ENCODE measurements at regions not wholly inside any gene's neighbourhood (a gene's known extent, or its start where the extent isn't known, plus 50 kb on each side); places are given as distances from the start of the nearest gene placed in this dataset.
"Not testable (repeated sequence)": the region's sequence is repeated elsewhere in the genome, so short reads cannot be mapped to it uniquely, and the experiment has no call there.

GRCh38 chr2:145524303-145524702, 1004.4 kb upstream of the ZEB2 start:
- no peaks in the 10 kb centered on the region for H3K4me1 ChIP-seq (ENCODE audit: control insufficient read depth, insufficient read depth, low read length)
- intact Hi-C loops (cut with micrococcal nuclease; ENCODE audit: unreplicated experiment), result no loop called here
- no peaks in the 10 kb centered on the region for H3K9me3 ChIP-seq (ENCODE audit: control insufficient read depth, insufficient read depth, low read depth, low read length)
- H3K27ac ChIP-seq (ENCODE audit: low read length), result no peak overlapping the region
- ATAC-seq (no peak), DNase-seq (ENCODE audit: low read depth, low spot score) (no peak)
- ChIA-PET POLR2A (no interaction called here), CTCF (no interaction called here)
- BruUV-seq (replicated peaks), result no TSS peak
- no peak overlapping the region; a peak in 1 of 4 replicates for H3K4me3 ChIP-seq (ENCODE audit: low read depth in 2 of 2, low read length in 2 of 2)
- TF ChIP-seq TCF7L2 (IDR thresholded peaks at IDR 0.05; ENCODE audit: low read depth, low read length), result no peak
- H3K27me3 ChIP-seq (ENCODE audit: control insufficient read depth, insufficient read depth, low read length), result no peaks in the 10 kb centered on the region
- no peaks in the 10 kb centered on the region for H3K36me3 ChIP-seq (ENCODE audit: control insufficient read depth, insufficient read depth, low read length)
- in situ Hi-C loops (cut with HindIII; ENCODE audit: low pct_unique_long_range_greater_than_20kb, low sequenced_read_pairs), result no loop called here

GRCh38 chr2:145519254-145519653, 999.3 kb upstream of the ZEB2 start:
- CTCF ChIA-PET; intact Hi-C loops (cut with micrococcal nuclease; ENCODE audit: unreplicated experiment); H3K4me3 ChIP-seq (ENCODE audit: low read depth in 2 of 2, low read length in 2 of 2); H3K27me3 ChIP-seq (ENCODE audit: control insufficient read depth, insufficient read depth, low read length); H3K36me3 ChIP-seq (ENCODE audit: control insufficient read depth, insufficient read depth, low read length); H3K27ac ChIP-seq (ENCODE audit: low read length); in situ Hi-C loops (cut with HindIII; ENCODE audit: low pct_unique_long_range_greater_than_20kb, low sequenced_read_pairs); H3K9me3 ChIP-seq (ENCODE audit: control insufficient read depth, insufficient read depth, low read depth, low read length); DNase-seq (ENCODE audit: low read depth, low spot score); BruUV-seq (replicated peaks); ATAC-seq; H3K4me1 ChIP-seq (ENCODE audit: control insufficient read depth, insufficient read depth, low read length); POLR2A ChIA-PET: not testable (repeated sequence)

GRCh38 chr2:145511946-145512345, 992.0 kb upstream of the ZEB2 start:
- DNase-seq (ENCODE audit: low read depth, low spot score) (no peak), ATAC-seq (no peak)
- in situ Hi-C loops (cut with HindIII; ENCODE audit: low pct_unique_long_range_greater_than_20kb, low sequenced_read_pairs), result no loop called here
- TF ChIP-seq REST (IDR thresholded peaks at IDR 0.05; ENCODE audit: insufficient read depth in 1 of 2, low read depth in 2 of 2, low read length in 1 of 2), result no peak
- no peak for TF ChIP-seq TCF7L2 (IDR thresholded peaks at IDR 0.05; ENCODE audit: low read depth, low read length)
- TF ChIP-seq POLR2AphosphoS5 (IDR thresholded peaks at IDR 0.05; ENCODE audit: low read depth, low read length), result no peak
- no peak for TF ChIP-seq CTCF (IDR thresholded peaks at IDR 0.05)
- no peak for TF ChIP-seq SIN3A (IDR thresholded peaks at IDR 0.05; ENCODE audit: borderline replicate concordance, insufficient read depth, low read depth, low read length)
- Histone ChIP-seq H3K4me3 (ENCODE audit: low read depth in 2 of 2, low read length in 2 of 2) (no peak overlapping the region), H3K4me1 (ENCODE audit: control insufficient read depth, insufficient read depth, low read length) (no peaks in the 10 kb centered on the region), H3K36me3 (ENCODE audit: control insufficient read depth, insufficient read depth, low read length) (no peaks in the 10 kb centered on the region; the same call in 1 of the 2 replicates), H3K27me3 (ENCODE audit: control insufficient read depth, insufficient read depth, low read length) (no peaks in the 10 kb centered on the region), H3K27ac (ENCODE audit: low read length) (no peak overlapping the region), H3K9me3 (ENCODE audit: control insufficient read depth, insufficient read depth, low read depth, low read length) (no peaks in the 10 kb centered on the region)
- ChIA-PET POLR2A (no interaction called here), CTCF (no interaction called here)
- intact Hi-C loops (cut with micrococcal nuclease; ENCODE audit: unreplicated experiment), result no loop called here
- no TSS peak for BruUV-seq (replicated peaks)
